Tibial nerve (tissue), 4 donors: ENCODE measurements at regions not wholly inside any gene's neighbourhood (a gene's known extent, or its start where the extent isn't known, plus 50 kb on each side); places are given as distances from the start of the nearest gene placed in this dataset.

Source experiments
- DNase-seq, 2 donors: peaks; one replicate each; pipeline ENCODE4 v3.0.0-alpha.2; 2019; ENCODE audit warnings: low spot score in 2 of 2
- H3K27ac ChIP-seq, 4 donors: fragments of 200-600 bp; sonication (generic) in 3 of 4; one replicate each; pipeline ENCODE4 v1.5.1; 2017 to 2019; ENCODE audit warnings: mild to moderate bottlenecking in 1 of 4
- H3K27me3 ChIP-seq, 2 donors: fragments of 200-600 bp; sonication (generic) in 1 of 2; one replicate each; pipeline versions ENCODE4 v1.5.1 to v1.6.0; 2017 to 2019
- H3K36me3 ChIP-seq, 3 donors: fragments of 200-600 bp; sonication (generic); one replicate each; pipeline ENCODE4 v1.5.1; 2018 to 2019
- H3K4me1 ChIP-seq, 4 donors: fragments of 200-600 bp; sonication (generic) in 3 of 4; one replicate each; pipeline ENCODE4 v1.5.1; 2017 to 2019
- H3K4me3 ChIP-seq, 4 donors: fragments of 200-600 bp; sonication (generic) in 3 of 4; one replicate each; pipeline ENCODE4 v1.5.1; 2017 to 2019; ENCODE audit warnings: mild to moderate bottlenecking in 1 of 4, moderate library complexity in 1 of 4
- H3K9me3 ChIP-seq, 4 donors: fragments of 200-600 bp; sonication (generic) in 3 of 4; one replicate each; pipeline ENCODE4 v1.5.1; 2017 to 2019
- CTCF ChIP-seq, 5 experiments: fragments of 200-600 bp in 3 of 5; fragments of 450-650 bp in 2 of 5; sonication (generic) in 3 of 5; IDR thresholded peaks; one replicate each; pipeline ENCODE4 v1.5.1; 2016 to 2019; ENCODE audit warnings: antibody characterized with exemption in 5 of 5, mild to moderate bottlenecking in 3 of 5, moderate library complexity in 2 of 5
- EP300 ChIP-seq, 2 donors: sonication (generic); formaldehyde crosslinking; IDR thresholded peaks; one replicate each; pipeline ENCODE4 v1.6.1; 2017; ENCODE audit warnings: antibody characterized with exemption in 2 of 2, mild to moderate bottlenecking in 1 of 2
- POLR2A ChIP-seq, 2 donors: fragments of 450-650 bp; IDR thresholded peaks; one replicate each; pipeline ENCODE4 v1.6.1; 2017; ENCODE audit warnings: antibody characterized with exemption in 2 of 2, mild to moderate bottlenecking in 2 of 2, moderate library complexity in 2 of 2
- WGBS, 2 donors: methylation state at CpG; one replicate each; pipeline ENCODE4 v1.1.5; 2018; 5-methylcytosine and 5-hydroxymethylcytosine counted together

DNA sequence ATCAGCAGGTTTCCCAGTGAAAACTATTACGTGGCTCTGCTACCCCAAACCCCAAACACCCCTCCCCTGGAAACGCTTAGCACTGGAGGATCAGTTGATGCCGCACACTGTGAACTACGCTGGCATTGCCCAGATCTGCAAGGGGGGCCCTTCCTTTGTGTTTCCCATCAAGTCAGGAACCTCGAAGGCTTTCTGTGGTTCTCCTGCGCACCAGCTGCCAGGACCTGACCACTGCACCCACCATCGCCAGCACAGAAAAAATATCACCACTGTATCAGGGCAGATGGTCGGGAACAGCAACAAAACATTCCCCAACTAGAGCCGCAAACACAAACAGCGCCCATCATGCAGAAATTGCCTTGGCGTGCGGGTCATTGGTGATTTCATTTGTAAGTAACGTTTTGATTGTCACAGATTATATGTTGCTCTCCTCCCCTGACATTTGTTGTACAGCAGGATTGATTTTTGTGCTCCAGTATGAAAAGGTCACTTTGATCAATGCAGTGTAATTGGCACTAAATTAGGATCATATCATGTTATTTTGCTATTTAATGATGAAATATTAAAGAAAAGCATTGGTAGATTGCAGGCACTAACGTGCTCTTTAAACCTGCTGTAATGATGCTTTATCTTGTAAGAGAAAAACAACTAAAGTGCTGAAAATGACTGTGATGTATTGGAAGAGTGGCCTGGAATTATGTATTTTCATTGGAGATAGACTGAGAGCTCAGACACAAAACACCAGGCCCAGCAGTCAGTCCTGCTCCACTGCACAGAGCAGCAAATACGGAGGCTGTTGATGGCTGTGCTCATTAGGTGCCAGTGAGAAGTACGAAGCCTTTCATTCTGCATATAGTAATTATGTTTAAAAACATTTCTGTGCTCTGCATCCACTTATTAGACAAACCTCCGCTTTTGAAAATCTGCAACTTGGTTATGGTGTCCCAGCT is 833.2 kb upstream of the SALL3 start:
- no peak overlapping the region for H3K27ac ChIP-seq
- H3K36me3 ChIP-seq = no peaks in the 10 kb centered on the region
- H3K9me3 ChIP-seq = peaks cover 0 to 9% (median 0%) of the 10 kb centered on the region in 4 donors
- no peak for DNase-seq
- 89 to 90% methylated on average over 16 to 17 of the region's 17 CpGs for WGBS, 2 donors
- H3K4me1 ChIP-seq = no peaks in the 10 kb centered on the region
- no peak overlapping the region for H3K4me3 ChIP-seq
- H3K27me3 ChIP-seq = no peaks in the 10 kb centered on the region
- no peak for TF ChIP-seq POLR2A (IDR thresholded peaks at IDR 0.05)
- no peak for TF ChIP-seq CTCF (IDR thresholded peaks at IDR 0.05)
- TF ChIP-seq EP300 (IDR thresholded peaks at IDR 0.05) = no peak

DNA sequence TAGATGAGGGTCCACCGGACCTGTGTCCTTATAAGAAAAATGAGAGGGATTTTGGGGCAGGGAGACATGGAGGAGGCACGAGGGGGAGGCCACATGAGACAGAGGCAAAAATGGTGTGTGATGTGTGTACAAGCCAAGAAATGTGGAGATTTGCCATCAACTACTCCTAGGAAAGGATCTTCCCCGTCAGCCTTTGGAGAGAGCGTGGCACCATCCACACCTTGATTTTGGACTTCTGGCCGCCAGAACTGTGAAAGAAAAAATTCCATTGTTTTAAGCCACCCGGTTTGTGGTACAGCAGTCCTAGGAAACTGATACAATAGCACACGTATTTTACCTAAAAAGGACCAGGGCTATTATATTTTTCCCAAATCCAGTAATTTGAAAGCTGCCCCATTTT is 829.0 kb upstream of the SALL3 start:
- Histone ChIP-seq H3K9me3 (peaks cover 0 to 9% (median 0%) of the 10 kb centered on the region in 4 donors), H3K4me1 (no peaks in the 10 kb centered on the region), H3K36me3 (no peaks in the 10 kb centered on the region), H3K27me3 (no peaks in the 10 kb centered on the region), H3K27ac (no peak overlapping the region), H3K4me3 (no peak overlapping the region)
- WGBS, 2 donors = 85 to 92% methylated on average over 7 of the region's 7 CpGs
- TF ChIP-seq CTCF (IDR thresholded peaks at IDR 0.05) = no peak
- DNase-seq = no peak

DNA sequence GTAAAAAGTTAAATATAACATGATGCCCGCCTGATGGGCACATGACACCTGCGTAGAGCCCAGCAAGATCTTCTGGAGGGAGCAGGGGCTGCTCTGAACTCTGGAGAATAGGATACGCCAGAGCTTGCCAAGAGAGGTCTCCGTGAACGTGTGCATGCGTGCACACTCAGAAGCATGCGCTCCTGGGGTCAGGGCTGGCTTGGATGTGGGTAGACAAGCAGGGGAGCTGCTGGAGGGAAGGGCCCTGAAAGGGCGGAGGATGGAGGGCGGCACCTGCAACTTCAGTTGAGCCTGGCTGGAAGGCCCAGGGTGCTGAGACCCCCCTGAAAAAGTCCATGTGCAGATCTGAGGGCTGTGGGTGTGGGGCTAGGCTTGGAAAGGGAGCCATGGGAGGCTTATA is 828.4 kb upstream of the SALL3 start:
- no peaks in the 10 kb centered on the region for H3K27me3 ChIP-seq
- DNase-seq = no peak
- no peak overlapping the region for H3K27ac ChIP-seq
- no peaks in the 10 kb centered on the region for H3K4me1 ChIP-seq
- no peak overlapping the region for H3K4me3 ChIP-seq
- WGBS, 2 donors = 85 to 94% methylated on average over 9 of the region's 9 CpGs
- TF ChIP-seq CTCF (IDR thresholded peaks at IDR 0.05) (no peak), POLR2A (IDR thresholded peaks at IDR 0.05) (no peak), EP300 (IDR thresholded peaks at IDR 0.05) (no peak)
- no peaks in the 10 kb centered on the region for H3K36me3 ChIP-seq
- H3K9me3 ChIP-seq = peaks cover 0 to 9% (median 0%) of the 10 kb centered on the region in 4 donors

- H3K9me3 ChIP-seq = peaks cover 0 to 9% (median 0%) of the 10 kb centered on the region in 4 donors
- no peak for DNase-seq
- no peak overlapping the region for H3K4me3 ChIP-seq
- 90 to 93% methylated on average over 17 of the region's 17 CpGs for WGBS, 2 donors
- no peaks in the 10 kb centered on the region for H3K27me3 ChIP-seq
- H3K27ac ChIP-seq = no peak overlapping the region
- H3K36me3 ChIP-seq = no peaks in the 10 kb centered on the region
- no peaks in the 10 kb centered on the region for H3K4me1 ChIP-seq
- no peak for TF ChIP-seq POLR2A (IDR thresholded peaks at IDR 0.05)
- no peak for TF ChIP-seq CTCF (IDR thresholded peaks at IDR 0.05)
- TF ChIP-seq EP300 (IDR thresholded peaks at IDR 0.05) = no peak
These were observed 827.5 kb upstream of the SALL3 start for GRCh38 chr18:78151948-78152725.

GRCh38 chr18:78153362-78153761 is 826.3 kb upstream of the SALL3 start:
- Histone ChIP-seq H3K4me1 (no peaks in the 10 kb centered on the region), H3K36me3 (no peaks in the 10 kb centered on the region), H3K4me3 (no peak overlapping the region), H3K27ac (no peak overlapping the region), H3K27me3 (no peaks in the 10 kb centered on the region), H3K9me3 (peaks cover 0 to 9% (median 0%) of the 10 kb centered on the region in 4 donors)
- DNase-seq = no peak
- 94 to 95% methylated on average over 16 of the region's 16 CpGs for WGBS, 2 donors
- no peak for TF ChIP-seq EP300 (IDR thresholded peaks at IDR 0.05)
